Lung (tissue), 11 donors: ENCODE measurements at regions not wholly inside any gene's neighbourhood (a gene's known extent, or its start where the extent isn't known, plus 50 kb on each side); places are given as distances from the start of the nearest gene placed in this dataset.

Source experiments
- ATAC-seq: fragments of 200-7000 bp; cut with Tn5 transposase; one replicate; pipeline ENCODE4 v1.9.1; 2020; ENCODE audit warnings: moderate number of reproducible peaks; ENCODE audit not compliant: insufficient read depth, low FRiP score
- DNase-seq, 3 donors: peaks; one replicate each; pipeline ENCODE4 v3.0.0-alpha.2; 2013 to 2017
- H3K27ac ChIP-seq, 2 donors: one replicate each; pipeline ENCODE4 v1.5.1; 2013; ENCODE audit warnings: mild to moderate bottlenecking in 2 of 2, moderate library complexity in 2 of 2, control low read depth in 1 of 2, inconsistent platforms in 1 of 2, low read depth in 1 of 2, low read length in 1 of 2
- H3K27me3 ChIP-seq, 3 donors: one replicate each; pipeline ENCODE4 v1.5.1; 2013; ENCODE audit warnings: low read length in 2 of 3; ENCODE audit not compliant: control insufficient read depth in 3 of 3, insufficient read depth in 3 of 3
- H3K36me3 ChIP-seq, 4 donors: one replicate each; pipeline ENCODE4 v1.5.1; 2013; ENCODE audit warnings: low read length in 4 of 4, mild to moderate bottlenecking in 1 of 4, moderate library complexity in 1 of 4; ENCODE audit not compliant: control insufficient read depth in 4 of 4, insufficient read depth in 4 of 4
- H3K4me1 ChIP-seq, 5 donors: one replicate each; pipeline ENCODE4 v1.5.1; 2013; ENCODE audit warnings: low read length in 5 of 5, mild to moderate bottlenecking in 2 of 5, moderate library complexity in 1 of 5; ENCODE audit not compliant: control insufficient read depth in 5 of 5, insufficient read depth in 5 of 5
- H3K4me3 ChIP-seq: one replicate; pipeline ENCODE4 v1.5.1; 2013; ENCODE audit warnings: mild to moderate bottlenecking, control low read depth, moderate library complexity
- H3K9ac ChIP-seq, 2 donors: one replicate each; pipeline ENCODE4 v1.5.1; 2013; ENCODE audit warnings: low read length in 2 of 2, control low read depth in 1 of 2; ENCODE audit not compliant: insufficient read depth in 1 of 2
- H3K9me3 ChIP-seq, 4 donors: one replicate each; pipeline ENCODE4 v1.5.1; 2013; ENCODE audit warnings: low read length in 3 of 4, mild to moderate bottlenecking in 1 of 4, moderate library complexity in 1 of 4; ENCODE audit not compliant: control insufficient read depth in 4 of 4, insufficient read depth in 3 of 4
- CTCF ChIP-seq: IDR thresholded peaks from 2 replicates; pipeline ENCODE4 v1.5.1; 2012; ENCODE audit warnings: mild to moderate bottlenecking; ENCODE audit errors: control extremely low read depth, extremely low read depth
- WGBS, 2 donors: extraction: QIAGEN DNeasy Blood & Tissue Kit; methylation state at CpG; one replicate each; pipeline ENCODE4 v1.1.7; 2013; 5-methylcytosine and 5-hydroxymethylcytosine counted together
- donor health status: control.
- donor health status: control.
- donor health status: Bipolar disorder and iron deficiency.
- donor health status: healthy.
- donor health status: DM: yes; HTN: yes; CAD: no.

- ATAC-seq, result no peak
- Histone ChIP-seq H3K27me3 (no peaks in the 10 kb centered on the region), H3K27ac (no peak overlapping the region), H3K9ac (no peak overlapping the region), H3K9me3 (peaks cover 0 to 7% (median 0%) of the 10 kb centered on the region in 4 donors), H3K4me3 (no peak overlapping the region), H3K4me1 (no peaks in the 10 kb centered on the region), H3K36me3 (no peaks in the 10 kb centered on the region)
- TF ChIP-seq CTCF, result no peak
- no peak for DNase-seq
- WGBS, 2 donors, result 91 to 95% methylated on average over 3 of the region's 3 CpGs
Observed at GRCh38 chr7:32219416-32219815, 149.2 kb upstream of the PDE1C start.

- 62 to 75% methylated on average over 3 of the region's 3 CpGs for WGBS, 2 donors
- Histone ChIP-seq H3K27me3 (peaks cover 0 to 2% (median 0%) of the 10 kb centered on the region in 3 donors), H3K36me3 (no peaks in the 10 kb centered on the region), H3K9me3 (peaks cover 0 to 7% (median 0%) of the 10 kb centered on the region in 4 donors), H3K9ac (no peak overlapping the region), H3K27ac (no peak overlapping the region), H3K4me1 (no peaks in the 10 kb centered on the region), H3K4me3 (no peak overlapping the region)
- ATAC-seq, result no peak
- TF ChIP-seq CTCF, result no peak
- no peak for DNase-seq
Observed at GRCh38 chr7:32218741-32219288, 148.6 kb upstream of the PDE1C start.

DNA sequence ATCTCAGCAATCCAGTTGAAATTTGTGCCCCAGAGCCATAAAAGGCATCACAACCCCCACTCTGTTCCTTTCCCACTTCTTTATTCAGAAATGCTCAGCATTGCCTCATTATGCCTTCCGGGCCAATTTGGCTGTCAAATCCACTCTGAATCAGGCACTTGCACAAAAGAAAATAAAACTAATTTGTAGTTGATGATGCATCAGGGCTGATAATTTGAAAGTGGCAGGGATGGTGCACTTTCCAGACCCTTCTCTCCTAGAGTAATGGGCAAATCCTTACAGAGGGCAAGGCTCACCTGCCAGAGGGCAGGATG, 147.9 kb upstream of the PDE1C start:
- no peaks in the 10 kb centered on the region for H3K36me3 ChIP-seq
- peaks cover 0 to 2% (median 0%) of the 10 kb centered on the region in 3 donors for H3K27me3 ChIP-seq
- H3K9ac ChIP-seq, result no peak overlapping the region
- TF ChIP-seq CTCF, result no peak
- peaks cover 0 to 7% (median 0%) of the 10 kb centered on the region in 4 donors for H3K9me3 ChIP-seq
- ATAC-seq, result no peak
- no peak overlapping the region for H3K4me3 ChIP-seq
- no peak for DNase-seq
- no peaks in the 10 kb centered on the region for H3K4me1 ChIP-seq
- no peak overlapping the region for H3K27ac ChIP-seq
- WGBS, 2 donors, result 89 to 94% methylated on average over 1 of the region's 1 CpG
